Erythroblast (primary cell): ENCODE measurements at regions not wholly inside any gene's neighbourhood (a gene's known extent, or its start where the extent isn't known, plus 50 kb on each side); places are given as distances from the start of the nearest gene placed in this dataset.

ENCODE experiments used
- DNase-seq, 2 experiments: peaks; one replicate each; lab custom pipeline; 2025; lab: John Stamatoyannopoulos, UW
- GATA1 ChIP-seq: IDR thresholded peaks from 2 replicates; pipeline ENCODE4 v1.6.1; 2011; ENCODE audit warnings: low read depth, mild to moderate bottlenecking, control low read depth, low read length, moderate library complexity
- POLR2A ChIP-seq: IDR thresholded peaks from 2 replicates; pipeline ENCODE4 v1.6.1; 2011; ENCODE audit warnings: mild to moderate bottlenecking, low read length

DNA sequence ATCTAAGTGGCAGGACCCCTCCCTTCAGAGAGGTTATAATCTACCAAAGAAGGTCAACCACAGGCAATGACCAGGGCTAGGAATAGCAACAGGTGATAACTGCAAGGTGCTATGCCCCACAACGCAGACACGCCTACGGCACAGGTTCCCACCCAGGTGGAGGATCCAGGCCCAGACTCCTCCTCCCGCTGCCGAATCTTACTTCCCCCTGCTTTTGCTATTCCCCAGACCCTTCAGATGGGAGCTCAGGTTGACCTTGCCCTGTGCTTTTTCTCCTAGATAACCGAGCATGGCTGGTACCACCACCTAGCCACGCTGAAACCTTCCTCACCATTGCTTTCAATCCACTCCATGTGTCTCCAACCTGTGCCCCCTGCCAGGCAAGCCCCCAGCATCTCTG, 142.2 kb upstream of the IGF1R start:
- no peak for TF ChIP-seq POLR2A

DNA sequence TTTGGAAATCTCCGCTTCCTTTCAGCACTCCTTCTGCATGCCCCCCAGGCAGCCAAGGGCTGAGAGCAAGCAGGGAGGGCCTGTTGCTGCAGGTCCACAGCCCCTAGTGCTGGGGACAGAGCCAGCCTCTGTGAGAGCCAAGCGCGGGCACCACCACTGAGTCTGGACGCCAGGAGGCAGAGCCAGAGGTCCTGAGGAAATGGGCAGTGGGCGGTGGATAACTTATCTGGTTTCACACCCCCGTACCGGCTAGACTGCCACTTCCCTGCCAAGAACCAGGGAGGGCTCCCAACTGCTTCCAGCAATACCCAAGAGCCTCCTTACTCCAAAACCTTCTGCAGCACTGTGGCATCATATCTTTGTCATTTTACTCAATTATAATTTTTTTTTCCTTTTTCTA, 141.6 kb upstream of the IGF1R start:
- DNase-seq = no peak
- no peak for TF ChIP-seq GATA1
- TF ChIP-seq POLR2A = no peak

More for the DNA sequence above, 142.2 kb upstream of the IGF1R start:
- no peak for DNase-seq

DNA sequence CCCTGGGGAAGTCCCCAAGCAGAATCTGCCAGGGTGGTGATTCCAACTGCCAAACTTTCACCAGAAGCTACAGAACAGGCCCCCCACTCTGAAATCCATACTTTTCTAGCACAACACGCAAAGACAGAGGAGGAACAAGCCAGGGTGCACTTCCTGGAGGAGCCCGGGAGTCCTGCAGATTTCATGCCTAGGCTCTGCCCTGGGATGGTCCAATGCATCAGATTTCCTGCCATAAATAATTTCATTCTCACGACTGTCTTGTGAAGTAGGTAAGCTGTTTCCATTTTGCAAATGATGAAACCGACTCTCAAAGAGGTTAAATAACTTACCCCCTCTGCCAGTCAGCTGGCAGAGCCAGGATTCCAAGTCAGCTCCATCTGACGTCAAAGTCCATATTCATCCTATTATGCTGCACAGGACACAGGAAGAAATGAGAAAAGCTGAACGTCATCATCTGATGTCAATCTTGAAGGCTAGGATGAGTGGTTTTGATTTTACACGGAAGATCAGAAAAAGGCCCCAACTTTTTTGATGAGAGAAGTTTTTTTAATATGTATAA, 134.8 kb upstream of the IGF1R start:
- DNase-seq = no peak
- no peak for TF ChIP-seq GATA1
- no peak for TF ChIP-seq POLR2A

DNA sequence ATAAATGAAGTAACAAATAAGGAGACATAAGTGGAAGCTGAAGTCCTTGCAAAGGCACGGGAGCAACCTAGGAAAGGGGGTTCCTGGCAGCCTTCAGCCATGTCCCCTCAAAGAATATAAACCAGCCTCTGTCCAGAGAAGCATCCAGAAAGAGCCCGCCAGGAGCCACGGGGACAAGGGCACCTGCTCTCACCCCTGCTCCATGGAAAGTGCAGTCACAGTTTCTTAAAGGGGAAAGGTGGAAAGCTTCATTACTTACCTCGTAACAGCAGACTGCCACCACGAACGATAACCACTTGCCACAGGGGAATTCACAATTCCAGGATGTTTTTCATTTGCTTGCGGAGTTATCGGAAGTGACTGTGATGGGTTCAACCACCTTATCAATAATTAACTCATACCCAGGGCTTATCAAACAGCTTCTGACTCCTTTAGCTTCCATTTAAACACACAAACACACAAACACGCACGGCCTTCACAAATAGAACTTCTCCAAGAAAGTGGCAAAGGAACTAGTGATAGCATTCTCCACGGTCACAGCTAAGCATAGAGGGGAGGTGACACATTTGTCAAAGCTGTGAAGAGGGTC, 134.2 kb upstream of the IGF1R start:
- DNase-seq = no peak
- TF ChIP-seq GATA1 = no peak
- no peak for TF ChIP-seq POLR2A

DNA sequence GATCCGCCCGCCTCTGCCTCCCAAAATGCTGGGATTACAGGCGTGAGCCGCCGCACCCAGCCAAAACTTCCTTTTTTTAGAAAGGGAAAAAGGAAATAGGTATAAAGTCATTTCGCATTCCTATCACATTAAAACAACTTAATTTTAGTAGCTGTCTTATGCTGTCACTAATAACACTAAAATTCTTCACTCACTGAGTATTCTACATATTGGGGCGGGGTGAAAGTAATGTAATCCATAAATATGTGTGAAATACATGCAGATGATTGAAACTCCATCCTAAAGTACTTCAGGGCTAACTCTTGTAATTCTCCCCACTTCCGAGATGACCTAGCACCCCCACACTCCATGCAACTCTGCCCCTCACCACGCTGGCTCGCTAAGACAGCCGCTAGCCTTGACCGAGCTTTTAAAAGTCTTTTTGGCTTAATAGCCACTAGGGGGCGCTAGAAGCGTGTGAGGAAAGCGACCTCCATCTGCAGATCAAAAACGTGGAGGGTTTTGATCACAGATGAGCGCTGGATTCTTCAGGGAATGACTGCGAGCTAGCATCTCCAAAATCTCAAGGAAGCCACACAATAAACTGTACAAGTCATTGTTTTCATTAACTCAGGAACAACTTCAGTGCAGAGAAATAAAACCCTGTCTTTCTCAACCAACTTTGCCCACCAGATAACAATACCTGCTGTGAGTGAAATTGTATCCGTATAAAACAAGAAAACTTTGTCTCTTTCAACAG, 129.3 kb upstream of the IGF1R start:
- no peak for TF ChIP-seq GATA1

DNA sequence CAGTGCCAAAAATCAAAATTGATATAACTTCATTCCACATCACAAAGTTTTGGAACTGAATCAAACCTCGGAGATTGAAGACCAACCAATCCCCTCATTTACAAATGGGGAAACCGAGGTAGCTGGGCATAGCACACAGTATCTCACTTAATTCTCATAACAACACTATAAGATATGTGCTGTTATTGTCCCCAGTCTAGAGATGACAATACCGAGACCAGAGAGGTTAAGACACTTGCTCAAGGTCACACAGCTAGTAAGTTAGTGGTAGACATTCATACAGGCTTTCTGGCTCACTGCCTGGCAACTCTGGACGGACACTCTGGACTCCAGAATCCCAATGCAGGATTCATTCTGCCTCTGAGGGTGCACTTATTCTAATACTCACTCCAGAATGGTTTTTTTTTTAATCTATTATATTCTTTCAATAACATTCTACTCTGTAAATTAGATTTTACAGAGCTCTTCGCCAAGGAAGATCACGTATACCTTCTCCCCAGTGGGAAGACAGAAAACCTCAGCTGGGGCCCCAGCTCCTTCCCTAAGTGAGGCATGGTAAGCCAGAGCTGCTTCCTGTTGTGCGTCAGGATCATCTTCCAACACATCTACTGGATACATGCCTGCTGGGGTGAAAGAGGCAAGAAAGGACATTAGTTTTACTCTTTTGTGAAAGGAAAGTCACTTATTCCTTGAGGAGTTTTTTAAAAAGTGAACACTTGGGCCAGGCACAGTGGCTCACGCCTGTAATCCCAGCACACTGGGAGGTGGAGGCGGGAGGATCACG, 128.4 kb upstream of the IGF1R start:
- DNase-seq = no peak
- TF ChIP-seq GATA1 = no peak
- no peak for TF ChIP-seq POLR2A

More for the DNA sequence above, 129.3 kb upstream of the IGF1R start:
- DNase-seq = peak; percentile 69 to 84

DNA sequence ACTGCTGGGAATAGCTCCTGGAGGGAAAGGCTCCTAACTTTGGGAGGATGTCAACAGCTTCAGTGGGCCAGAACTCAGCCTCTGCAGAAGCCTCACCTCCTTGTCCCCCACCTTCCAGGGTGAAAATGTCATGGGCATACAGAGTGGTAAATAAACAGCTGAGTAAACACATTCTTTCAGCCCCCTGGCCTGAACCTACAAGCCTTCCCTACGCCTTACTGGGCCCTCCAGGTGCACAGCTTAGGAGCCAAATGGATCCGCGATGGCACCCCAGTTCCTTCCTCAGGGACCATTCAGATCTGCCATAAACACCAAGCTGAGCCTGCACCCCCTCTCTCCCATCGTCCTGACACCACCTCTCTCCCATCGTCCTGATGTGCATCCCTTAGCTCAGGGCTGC, 126.2 kb upstream of the IGF1R start:
- TF ChIP-seq POLR2A = no peak
- no peak for TF ChIP-seq GATA1
- no peak for DNase-seq

DNA sequence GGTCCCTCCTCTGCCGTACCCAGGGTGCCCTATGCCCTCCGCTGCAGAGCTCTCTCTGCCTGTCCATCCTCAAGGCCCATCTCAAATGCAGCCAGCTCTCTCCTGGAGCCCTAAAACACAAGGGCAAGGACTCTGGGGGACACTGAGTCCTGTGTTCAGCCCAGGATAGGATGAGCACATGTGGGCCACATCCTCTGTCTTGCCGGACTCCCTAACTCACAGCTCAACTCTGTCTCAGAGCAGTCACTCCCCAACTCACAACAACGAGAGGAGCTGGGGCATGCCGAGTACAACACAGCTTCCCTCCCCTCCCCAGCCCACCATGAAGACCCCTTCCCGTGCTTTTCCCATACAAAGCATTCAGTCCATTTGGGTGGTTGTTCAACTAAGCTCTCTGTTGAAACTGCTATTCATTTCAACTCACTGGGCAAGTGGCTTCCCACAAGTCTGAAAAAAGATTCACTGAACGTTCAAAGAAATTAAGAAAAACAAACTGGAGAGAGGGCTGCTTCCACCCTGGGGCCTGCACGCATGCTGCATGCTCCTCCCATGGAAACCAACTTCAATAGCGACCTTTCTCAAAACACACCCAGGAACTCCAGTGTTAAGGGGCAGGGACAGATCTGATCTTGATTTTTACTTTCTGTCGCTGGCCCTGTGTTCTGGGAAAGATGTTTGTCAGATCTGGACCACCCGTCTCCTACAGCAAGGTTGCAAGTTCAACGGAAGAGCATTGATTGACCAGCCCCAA, 124.3 kb upstream of the IGF1R start:
- TF ChIP-seq GATA1 (no peak), POLR2A (no peak)
- DNase-seq = no peak

DNA sequence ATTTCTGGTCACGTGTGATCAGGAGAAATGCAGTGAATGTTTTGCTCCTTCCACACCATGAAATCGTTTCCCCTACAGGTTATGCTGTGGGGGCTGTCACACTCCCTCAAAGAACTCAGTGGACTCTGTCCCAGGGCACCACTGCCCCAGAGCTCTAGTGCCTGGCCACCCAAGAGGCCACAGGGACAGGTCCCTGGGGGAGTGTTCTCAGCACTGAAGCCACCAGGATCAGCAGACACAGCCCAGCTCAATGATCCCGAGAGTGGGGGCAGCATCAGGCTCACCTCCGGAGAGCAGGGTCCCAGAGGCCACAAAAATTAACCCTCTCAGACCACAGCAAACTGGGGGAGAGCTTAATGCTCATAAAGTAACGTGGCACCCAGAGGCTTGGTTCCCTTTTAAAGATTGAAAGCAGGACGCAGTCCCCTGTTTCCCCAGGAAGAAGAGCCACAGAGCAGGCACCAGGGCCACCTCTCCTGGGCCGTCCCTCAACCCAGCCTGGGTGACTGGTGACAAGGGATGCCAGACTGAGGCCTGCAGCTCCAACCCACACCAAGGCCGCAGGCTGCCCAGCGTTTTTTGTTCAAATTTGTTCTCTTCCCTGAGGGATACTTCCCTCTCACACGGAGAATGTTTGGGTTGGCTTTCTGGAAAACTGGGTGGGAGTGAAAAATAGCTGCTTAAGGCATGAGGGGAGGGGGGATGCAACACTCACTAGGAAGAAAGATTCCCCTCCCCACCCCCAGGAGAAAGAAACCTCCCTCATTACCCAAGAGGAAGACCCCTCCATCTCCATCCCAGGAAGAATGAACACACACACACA, 123.3 kb upstream of the IGF1R start:
- DNase-seq = no peak
- no peak for TF ChIP-seq POLR2A

DNA sequence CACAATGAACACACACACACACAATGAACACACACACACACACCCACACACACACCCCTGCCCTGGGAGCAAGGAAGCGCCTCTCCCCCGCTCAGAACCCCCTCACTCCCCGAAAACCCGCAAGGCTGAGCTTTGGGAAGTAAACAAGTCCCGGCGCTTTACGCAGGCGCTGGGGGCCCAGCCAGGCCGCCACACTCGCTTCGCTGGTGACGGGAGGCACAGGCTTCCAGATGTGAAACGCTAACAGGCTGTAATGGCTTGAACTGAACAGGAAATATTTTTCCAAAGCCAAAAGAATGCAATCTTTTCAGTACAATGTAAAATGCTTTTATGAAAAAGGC, 122.7 kb upstream of the IGF1R start:
- no peak for DNase-seq
- no peak for TF ChIP-seq GATA1
- no peak for TF ChIP-seq POLR2A

DNA sequence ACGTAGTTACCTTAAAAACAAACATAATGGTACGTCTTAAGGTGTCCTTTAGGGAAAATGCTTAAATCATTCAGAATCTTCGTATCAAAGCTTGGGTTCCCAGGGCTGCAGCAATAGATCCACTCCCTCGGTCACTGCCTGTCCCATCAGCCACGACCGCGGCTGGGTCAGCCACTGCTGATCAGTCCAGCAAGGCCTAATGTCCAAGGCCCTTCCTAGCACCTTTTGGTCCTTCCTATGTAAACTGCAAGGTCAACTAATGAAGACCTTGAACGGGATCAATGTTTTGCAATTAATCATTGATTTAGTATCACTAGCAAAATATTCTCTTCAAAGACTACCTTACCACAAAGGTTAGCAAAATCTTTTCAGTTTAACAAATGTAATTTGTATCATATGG, 122.2 kb upstream of the IGF1R start:
- DNase-seq = no peak
- no peak for TF ChIP-seq GATA1
- no peak for TF ChIP-seq POLR2A

DNA sequence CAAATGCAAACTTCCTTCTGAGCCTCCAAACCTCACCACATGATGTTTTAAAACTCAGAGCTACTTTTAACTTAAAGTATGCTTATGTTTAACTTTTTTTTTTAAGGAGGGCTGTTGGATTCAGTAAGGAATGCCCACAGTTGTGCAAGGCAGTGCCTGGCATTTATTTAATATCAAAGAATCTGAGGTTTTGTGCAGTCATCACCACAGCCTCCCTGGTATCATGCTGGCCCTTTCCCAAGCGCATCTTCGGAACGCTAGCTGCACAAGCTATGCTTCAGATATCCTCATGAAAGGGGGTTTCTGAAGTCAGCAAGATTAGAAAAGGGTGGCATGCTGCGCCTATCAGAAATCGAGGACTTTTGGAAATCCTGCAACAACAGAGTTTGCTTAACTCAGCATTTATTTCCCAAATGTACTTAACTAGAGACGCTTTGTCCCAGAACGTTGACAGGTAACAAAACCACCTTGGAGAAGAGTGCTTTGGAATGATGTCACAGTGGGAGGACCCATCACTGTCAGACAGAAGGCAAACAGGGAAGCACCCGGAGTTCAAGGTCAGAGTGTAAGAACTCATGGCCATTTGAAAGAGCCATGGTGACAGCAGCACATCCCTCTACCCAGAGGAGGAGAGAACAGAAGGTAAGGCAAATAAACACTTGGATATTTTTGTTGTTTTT, 120.2 kb upstream of the IGF1R start:
- no peak for TF ChIP-seq POLR2A
- no peak for TF ChIP-seq GATA1
- no peak for DNase-seq
